WTC11 (cell line): ENCODE measurements at regions not wholly inside any gene's neighbourhood (a gene's known extent, or its start where the extent isn't known, plus 50 kb on each side); places are given as distances from the start of the nearest gene placed in this dataset.

Experiments
- ATAC-seq: fragments of 200-7000 bp; cut with Tn5 transposase; 2 replicates; pipeline ENCODE4 v1.10.0; 2021; ENCODE audit warnings: mild to moderate bottlenecking, moderate library complexity
- CTCF ChIA-PET: fragments of 300-600 bp; sonication (Branson Sonifier 250); formaldehyde crosslinking; loops from one replicate; lab custom pipeline; 2021; ENCODE audit warnings: antibody characterized with exemption; lab: Charles Lee
- POLR2A ChIA-PET: fragments of 350-600 bp; sonication (Branson Sonifier 250); formaldehyde crosslinking; loops from one replicate; lab custom pipeline; 2021; ENCODE audit warnings: antibody characterized with exemption; lab: Charles Lee
- DNase-seq: peaks from one replicate; pipeline ENCODE4 v3.0.0; 2021; ENCODE audit warnings: low spot score
- H3K27ac Mint-ChIP-seq: 2 replicates; pipeline ENCODE4 v1.8.0; 2021; ENCODE audit warnings: mixed read lengths
- H3K27me3 Mint-ChIP-seq: 2 replicates; pipeline ENCODE4 v1.8.0; 2021; ENCODE audit warnings: low read depth, mild to moderate bottlenecking, moderate library complexity, mixed read lengths
- H3K36me3 Mint-ChIP-seq: 2 replicates; pipeline ENCODE4 v1.8.0; 2021; ENCODE audit warnings: mixed read lengths
- H3K4me1 Mint-ChIP-seq: 2 replicates; pipeline ENCODE4 v1.8.0; 2022; ENCODE audit warnings: mixed read lengths
- H3K4me3 Mint-ChIP-seq: 2 replicates; pipeline ENCODE4 v1.8.0; 2021; ENCODE audit warnings: mild to moderate bottlenecking, moderate library complexity, mixed read lengths
- H3K9me3 Mint-ChIP-seq: 2 replicates; pipeline ENCODE4 v1.8.0; 2021; ENCODE audit warnings: mixed read lengths
- ESRRA ChIP-seq: sonication (generic); formaldehyde crosslinking; IDR thresholded peaks from 2 replicates; pipeline ENCODE4 v1.8.1; 2022; ENCODE audit warnings: mild to moderate bottlenecking, missing genetic modification reagents, borderline replicate concordance
- ETV6 ChIP-seq: sonication (generic); formaldehyde crosslinking; IDR thresholded peaks from 2 replicates; pipeline ENCODE4 v1.8.1; 2022; ENCODE audit warnings: mild to moderate bottlenecking, missing genetic modification reagents
- FOXP1 ChIP-seq: sonication (generic); formaldehyde crosslinking; IDR thresholded peaks from 2 replicates; pipeline ENCODE4 v1.8.0; 2022; ENCODE audit warnings: missing genetic modification reagents, mild to moderate bottlenecking, moderate library complexity, borderline replicate concordance
- GABPB1 ChIP-seq: sonication (generic); formaldehyde crosslinking; IDR thresholded peaks from 2 replicates; pipeline ENCODE4 v1.8.1; 2023; ENCODE audit warnings: mild to moderate bottlenecking, missing genetic modification reagents
- MXD4 ChIP-seq: fragments of 250-450 bp; sonication (Bioruptor Pico); IDR thresholded peaks from 2 replicates; pipeline ENCODE4 v1.8.0; 2021; ENCODE audit warnings: mild to moderate bottlenecking, moderate library complexity, borderline replicate concordance
- NFE2L1 ChIP-seq: sonication (generic); formaldehyde crosslinking; IDR thresholded peaks from 2 replicates; pipeline ENCODE4 v1.8.1; 2023; ENCODE audit warnings: missing genetic modification reagents
- NR2C2 ChIP-seq: sonication (generic); formaldehyde crosslinking; IDR thresholded peaks from 2 replicates; pipeline ENCODE4 v1.8.0; 2022; ENCODE audit warnings: mild to moderate bottlenecking, missing genetic modification reagents
- SMAD3 ChIP-seq: sonication (generic); formaldehyde crosslinking; IDR thresholded peaks from 2 replicates; pipeline ENCODE4 v1.8.0; 2022; ENCODE audit warnings: missing genetic modification reagents, mild to moderate bottlenecking, borderline replicate concordance
- SMAD4 ChIP-seq: sonication (generic); formaldehyde crosslinking; IDR thresholded peaks from 2 replicates; pipeline ENCODE4 v1.8.0; 2022; ENCODE audit warnings: mild to moderate bottlenecking, missing genetic modification reagents
- SOX15 ChIP-seq: fragments of 250-450 bp; sonication (Bioruptor Pico); IDR thresholded peaks from 2 replicates; pipeline ENCODE4 v1.9.0; 2021; ENCODE audit warnings: mild to moderate bottlenecking
- TCF7 ChIP-seq: sonication (generic); formaldehyde crosslinking; IDR thresholded peaks from 2 replicates; pipeline ENCODE4 v1.8.0; 2022; ENCODE audit warnings: mild to moderate bottlenecking, low read depth, missing genetic modification reagents, moderate library complexity
- ZNF232 ChIP-seq: sonication (generic); formaldehyde crosslinking; IDR thresholded peaks from 2 replicates; pipeline ENCODE4 v1.8.0; 2022; ENCODE audit warnings: mild to moderate bottlenecking, missing genetic modification reagents
- ZNF317 ChIP-seq: sonication (generic); formaldehyde crosslinking; IDR thresholded peaks from 2 replicates; pipeline ENCODE4 v1.8.1; 2023; ENCODE audit warnings: low read depth, mild to moderate bottlenecking, moderate library complexity, missing genetic modification reagents, borderline replicate concordance
- ZNF416 ChIP-seq: fragments of 250-450 bp; sonication (Bioruptor Pico); IDR thresholded peaks from 2 replicates; pipeline ENCODE4 v1.9.0; 2021; ENCODE audit warnings: mild to moderate bottlenecking, inconsistent platforms
- ZNF423 ChIP-seq: fragments of 250-450 bp; sonication (Bioruptor Pico); IDR thresholded peaks from 2 replicates; pipeline ENCODE4 v2.1.2; 2022; ENCODE audit warnings: mild to moderate bottlenecking, moderate library complexity
- TF ChIP-seq, protein P1 (sequence below): sonication (generic); formaldehyde crosslinking; IDR thresholded peaks from 2 replicates; pipeline ENCODE4 v1.8.0; 2022; ENCODE audit warnings: mild to moderate bottlenecking, missing genetic modification reagents
- TF ChIP-seq, protein P2 (sequence below): fragments of 250-450 bp; sonication (Bioruptor Pico); IDR thresholded peaks from 2 replicates; pipeline ENCODE4 v1.9.0; 2021; ENCODE audit warnings: mild to moderate bottlenecking, borderline replicate concordance
- TF ChIP-seq, protein P3 (sequence below): sonication (generic); formaldehyde crosslinking; IDR thresholded peaks from 2 replicates; pipeline ENCODE4 v1.8.0; 2023; ENCODE audit warnings: missing genetic modification reagents, mild to moderate bottlenecking, borderline replicate concordance
- TF ChIP-seq, protein P4 (sequence below): fragments of 250-450 bp; sonication (Bioruptor Pico); IDR thresholded peaks from 2 replicates; pipeline ENCODE4 v1.8.0; 2021; ENCODE audit warnings: mild to moderate bottlenecking

DNA sequence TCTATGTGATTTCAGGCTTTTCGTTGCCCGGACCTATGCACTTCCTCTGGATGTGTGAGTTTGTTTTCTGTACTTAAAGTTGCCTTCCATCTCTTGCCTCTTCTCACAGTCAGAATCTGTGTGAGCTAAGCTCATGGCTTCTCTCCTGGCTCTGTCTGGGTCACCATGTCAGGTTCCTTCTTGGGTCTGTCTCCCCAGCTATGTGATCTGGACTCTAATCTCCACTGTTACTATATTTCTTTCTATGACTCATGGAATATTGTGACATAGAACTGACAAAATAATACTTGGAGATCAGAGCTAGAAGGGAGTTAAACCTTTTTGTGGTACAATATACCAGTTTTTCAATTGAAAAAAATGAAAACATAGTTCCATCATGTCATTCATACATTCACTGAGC lies 172.7 kb upstream of the FGGY start:
- POLR2A ChIA-PET = no interaction called here
- H3K4me3 Mint-ChIP-seq = no peak overlapping the region
- peaks cover 12% of the 10 kb centered on the region for H3K4me1 Mint-ChIP-seq

DNA sequence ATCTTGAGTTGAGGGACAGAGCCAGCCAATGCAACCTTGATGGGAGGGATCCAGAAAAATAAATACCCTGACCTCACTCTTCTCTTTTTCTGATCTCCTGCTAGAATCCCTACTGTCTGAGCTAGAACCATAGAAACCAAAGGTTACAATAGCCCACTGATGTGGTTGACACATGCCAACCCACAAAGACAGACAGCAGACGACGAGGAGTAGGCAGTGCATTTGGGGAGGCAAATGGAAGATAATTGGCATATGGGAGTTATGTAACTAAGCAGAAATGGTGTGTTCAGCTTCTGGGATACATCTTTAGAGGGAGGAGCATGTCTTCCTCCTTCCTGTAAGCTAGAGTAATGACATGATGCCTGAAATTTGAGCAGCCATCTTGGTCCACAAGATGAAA lies 171.7 kb upstream of the FGGY start:
- Mint-ChIP-seq H3K36me3 (peaks cover 8% of the 10 kb centered on the region), H3K27me3 (no peaks in the 10 kb centered on the region), H3K4me1 (peaks cover 12% of the 10 kb centered on the region), H3K4me3 (no peak overlapping the region), H3K27ac (no peak overlapping the region), H3K9me3 (peaks cover 25% of the 10 kb centered on the region)
- no peak for DNase-seq
- ChIA-PET POLR2A (no interaction called here), CTCF (no interaction called here)
- ATAC-seq = no peak
- TF ChIP-seq, protein P1, sequence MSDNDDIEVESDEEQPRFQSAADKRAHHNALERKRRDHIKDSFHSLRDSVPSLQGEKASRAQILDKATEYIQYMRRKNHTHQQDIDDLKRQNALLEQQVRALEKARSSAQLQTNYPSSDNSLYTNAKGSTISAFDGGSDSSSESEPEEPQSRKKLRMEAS = no peak
- TF ChIP-seq ZNF317 (CRISPR knock-in tag) = peak; percentile 70; the same call in 1 of the 2 replicates

More for the DNA sequence above, 172.7 kb upstream of the FGGY start:
- CTCF ChIA-PET = no interaction called here
- H3K27me3 Mint-ChIP-seq = no peaks in the 10 kb centered on the region
- DNase-seq = no peak
- ATAC-seq = no peak
- H3K9me3 Mint-ChIP-seq = peaks cover 19% of the 10 kb centered on the region
- TF ChIP-seq SMAD3 (CRISPR knock-in tag) = no peak
- TF ChIP-seq MXD4 (CRISPR knock-in tag) = no peak
- TF ChIP-seq ZNF317 (CRISPR knock-in tag) = no peak
- TF ChIP-seq, protein P2, sequence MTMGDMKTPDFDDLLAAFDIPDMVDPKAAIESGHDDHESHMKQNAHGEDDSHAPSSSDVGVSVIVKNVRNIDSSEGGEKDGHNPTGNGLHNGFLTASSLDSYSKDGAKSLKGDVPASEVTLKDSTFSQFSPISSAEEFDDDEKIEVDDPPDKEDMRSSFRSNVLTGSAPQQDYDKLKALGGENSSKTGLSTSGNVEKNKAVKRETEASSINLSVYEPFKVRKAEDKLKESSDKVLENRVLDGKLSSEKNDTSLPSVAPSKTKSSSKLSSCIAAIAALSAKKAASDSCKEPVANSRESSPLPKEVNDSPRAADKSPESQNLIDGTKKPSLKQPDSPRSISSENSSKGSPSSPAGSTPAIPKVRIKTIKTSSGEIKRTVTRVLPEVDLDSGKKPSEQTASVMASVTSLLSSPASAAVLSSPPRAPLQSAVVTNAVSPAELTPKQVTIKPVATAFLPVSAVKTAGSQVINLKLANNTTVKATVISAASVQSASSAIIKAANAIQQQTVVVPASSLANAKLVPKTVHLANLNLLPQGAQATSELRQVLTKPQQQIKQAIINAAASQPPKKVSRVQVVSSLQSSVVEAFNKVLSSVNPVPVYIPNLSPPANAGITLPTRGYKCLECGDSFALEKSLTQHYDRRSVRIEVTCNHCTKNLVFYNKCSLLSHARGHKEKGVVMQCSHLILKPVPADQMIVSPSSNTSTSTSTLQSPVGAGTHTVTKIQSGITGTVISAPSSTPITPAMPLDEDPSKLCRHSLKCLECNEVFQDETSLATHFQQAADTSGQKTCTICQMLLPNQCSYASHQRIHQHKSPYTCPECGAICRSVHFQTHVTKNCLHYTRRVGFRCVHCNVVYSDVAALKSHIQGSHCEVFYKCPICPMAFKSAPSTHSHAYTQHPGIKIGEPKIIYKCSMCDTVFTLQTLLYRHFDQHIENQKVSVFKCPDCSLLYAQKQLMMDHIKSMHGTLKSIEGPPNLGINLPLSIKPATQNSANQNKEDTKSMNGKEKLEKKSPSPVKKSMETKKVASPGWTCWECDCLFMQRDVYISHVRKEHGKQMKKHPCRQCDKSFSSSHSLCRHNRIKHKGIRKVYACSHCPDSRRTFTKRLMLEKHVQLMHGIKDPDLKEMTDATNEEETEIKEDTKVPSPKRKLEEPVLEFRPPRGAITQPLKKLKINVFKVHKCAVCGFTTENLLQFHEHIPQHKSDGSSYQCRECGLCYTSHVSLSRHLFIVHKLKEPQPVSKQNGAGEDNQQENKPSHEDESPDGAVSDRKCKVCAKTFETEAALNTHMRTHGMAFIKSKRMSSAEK (CRISPR knock-in tag) = no peak
- TF ChIP-seq ZNF232 (CRISPR knock-in tag) = no peak
- TF ChIP-seq, protein P3, sequence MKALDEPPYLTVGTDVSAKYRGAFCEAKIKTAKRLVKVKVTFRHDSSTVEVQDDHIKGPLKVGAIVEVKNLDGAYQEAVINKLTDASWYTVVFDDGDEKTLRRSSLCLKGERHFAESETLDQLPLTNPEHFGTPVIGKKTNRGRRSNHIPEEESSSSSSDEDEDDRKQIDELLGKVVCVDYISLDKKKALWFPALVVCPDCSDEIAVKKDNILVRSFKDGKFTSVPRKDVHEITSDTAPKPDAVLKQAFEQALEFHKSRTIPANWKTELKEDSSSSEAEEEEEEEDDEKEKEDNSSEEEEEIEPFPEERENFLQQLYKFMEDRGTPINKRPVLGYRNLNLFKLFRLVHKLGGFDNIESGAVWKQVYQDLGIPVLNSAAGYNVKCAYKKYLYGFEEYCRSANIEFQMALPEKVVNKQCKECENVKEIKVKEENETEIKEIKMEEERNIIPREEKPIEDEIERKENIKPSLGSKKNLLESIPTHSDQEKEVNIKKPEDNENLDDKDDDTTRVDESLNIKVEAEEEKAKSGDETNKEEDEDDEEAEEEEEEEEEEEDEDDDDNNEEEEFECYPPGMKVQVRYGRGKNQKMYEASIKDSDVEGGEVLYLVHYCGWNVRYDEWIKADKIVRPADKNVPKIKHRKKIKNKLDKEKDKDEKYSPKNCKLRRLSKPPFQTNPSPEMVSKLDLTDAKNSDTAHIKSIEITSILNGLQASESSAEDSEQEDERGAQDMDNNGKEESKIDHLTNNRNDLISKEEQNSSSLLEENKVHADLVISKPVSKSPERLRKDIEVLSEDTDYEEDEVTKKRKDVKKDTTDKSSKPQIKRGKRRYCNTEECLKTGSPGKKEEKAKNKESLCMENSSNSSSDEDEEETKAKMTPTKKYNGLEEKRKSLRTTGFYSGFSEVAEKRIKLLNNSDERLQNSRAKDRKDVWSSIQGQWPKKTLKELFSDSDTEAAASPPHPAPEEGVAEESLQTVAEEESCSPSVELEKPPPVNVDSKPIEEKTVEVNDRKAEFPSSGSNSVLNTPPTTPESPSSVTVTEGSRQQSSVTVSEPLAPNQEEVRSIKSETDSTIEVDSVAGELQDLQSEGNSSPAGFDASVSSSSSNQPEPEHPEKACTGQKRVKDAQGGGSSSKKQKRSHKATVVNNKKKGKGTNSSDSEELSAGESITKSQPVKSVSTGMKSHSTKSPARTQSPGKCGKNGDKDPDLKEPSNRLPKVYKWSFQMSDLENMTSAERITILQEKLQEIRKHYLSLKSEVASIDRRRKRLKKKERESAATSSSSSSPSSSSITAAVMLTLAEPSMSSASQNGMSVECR = no peak
- no peak for TF ChIP-seq FOXP1
- no peak for TF ChIP-seq ETV6 (CRISPR knock-in tag)
- no peak for TF ChIP-seq SMAD4 (CRISPR knock-in tag)
- TF ChIP-seq ZNF416 = no peak
- no peak for TF ChIP-seq ZNF423 (CRISPR knock-in tag)
- TF ChIP-seq, protein P4, sequence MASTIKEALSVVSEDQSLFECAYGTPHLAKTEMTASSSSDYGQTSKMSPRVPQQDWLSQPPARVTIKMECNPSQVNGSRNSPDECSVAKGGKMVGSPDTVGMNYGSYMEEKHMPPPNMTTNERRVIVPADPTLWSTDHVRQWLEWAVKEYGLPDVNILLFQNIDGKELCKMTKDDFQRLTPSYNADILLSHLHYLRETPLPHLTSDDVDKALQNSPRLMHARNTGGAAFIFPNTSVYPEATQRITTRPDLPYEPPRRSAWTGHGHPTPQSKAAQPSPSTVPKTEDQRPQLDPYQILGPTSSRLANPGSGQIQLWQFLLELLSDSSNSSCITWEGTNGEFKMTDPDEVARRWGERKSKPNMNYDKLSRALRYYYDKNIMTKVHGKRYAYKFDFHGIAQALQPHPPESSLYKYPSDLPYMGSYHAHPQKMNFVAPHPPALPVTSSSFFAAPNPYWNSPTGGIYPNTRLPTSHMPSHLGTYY (CRISPR knock-in tag) = no peak
- TF ChIP-seq GABPB1 (CRISPR knock-in tag) = no peak
- no peak for TF ChIP-seq NR2C2 (CRISPR knock-in tag)
- TF ChIP-seq SOX15 (CRISPR knock-in tag) = no peak
- TF ChIP-seq, protein P1 = no peak
- no peak for TF ChIP-seq NFE2L1 (CRISPR knock-in tag)
- TF ChIP-seq TCF7 = no peak
- no peak for TF ChIP-seq ESRRA (CRISPR knock-in tag)
- peaks cover 3% of the 10 kb centered on the region for H3K36me3 Mint-ChIP-seq
- no peak overlapping the region for H3K27ac Mint-ChIP-seq
